CD14-positive monocyte (primary cell): ENCODE measurements at regions not wholly inside any gene's neighbourhood (a gene's known extent, or its start where the extent isn't known, plus 50 kb on each side); places are given as distances from the start of the nearest gene placed in this dataset.

Source experiments
- DNase-seq, 3 donors: peaks; one replicate each; pipeline ENCODE4 v3.0.0-alpha.2; 2011 to 2022
- H2AFZ ChIP-seq: 2 replicates; pipeline ENCODE4 v1.6.0; 2012; ENCODE audit warnings: mild to moderate bottlenecking, low read depth, low read length, inconsistent platforms; ENCODE audit not compliant: insufficient read depth, poor library complexity, severe bottlenecking
- H3K27ac ChIP-seq, 2 donors: 1 replicate in 1 of 2; 2 replicates in 1 of 2; pipeline ENCODE4 v1.5.1; 2012 to 2013; ENCODE audit warnings: low read length in 2 of 2, control low read depth in 1 of 2, inconsistent platforms in 1 of 2, low read depth in 1 of 2, mild to moderate bottlenecking in 1 of 2
- H3K27me3 ChIP-seq, 2 donors: one replicate each; pipeline versions ENCODE4 v1.6.0 to v1.6.1; 2011 to 2013; ENCODE audit warnings: low read length in 2 of 2; ENCODE audit not compliant: control insufficient read depth in 2 of 2, insufficient read depth in 2 of 2
- H3K36me3 ChIP-seq, 2 donors: replicated peaks in 1 of 2; 1 replicate in 1 of 2; 2 replicates in 1 of 2; pipeline versions ENCODE4 v1.5.1 to v1.6.1; 2012 to 2013; ENCODE audit warnings: low read length in 2 of 2, control low read depth in 1 of 2, inconsistent platforms in 1 of 2, mild to moderate bottlenecking in 1 of 2; ENCODE audit not compliant: insufficient read depth in 2 of 2, control insufficient read depth in 1 of 2
- H3K4me1 ChIP-seq, 2 donors: 1 replicate in 1 of 2; 2 replicates in 1 of 2; pipeline versions ENCODE4 v1.5.1 to v1.6.1; 2012 to 2013; ENCODE audit warnings: low read length in 2 of 2, control low read depth in 1 of 2, inconsistent platforms in 1 of 2, mild to moderate bottlenecking in 1 of 2, moderate library complexity in 1 of 2; ENCODE audit not compliant: insufficient read depth in 2 of 2, control insufficient read depth in 1 of 2
- H3K4me2 ChIP-seq: replicated peaks from 2 replicates; pipeline ENCODE3; 2012; ENCODE audit warnings: low read length, moderate library complexity, mild to moderate bottlenecking; ENCODE audit not compliant: poor library complexity, severe bottlenecking; ENCODE audit errors: extremely low read depth
- H3K4me3 ChIP-seq, 3 experiments: fragments of 200-600 bp in 1 of 3; sonication (generic) in 1 of 3; replicated peaks in 1 of 3; 1 replicate in 2 of 3; 2 replicates in 1 of 3; pipeline ENCODE4 v1.5.1; 2011 to 2013; ENCODE audit warnings: low read length in 3 of 3, mild to moderate bottlenecking in 3 of 3, control low read depth in 2 of 3, low read depth in 2 of 3, inconsistent platforms in 1 of 3, moderate library complexity in 1 of 3
- H3K79me2 ChIP-seq: 2 replicates; pipeline ENCODE4 v1.6.0; 2012; ENCODE audit warnings: mild to moderate bottlenecking, control low read depth, inconsistent platforms, low read length, moderate library complexity; ENCODE audit not compliant: insufficient read depth
- H3K9ac ChIP-seq: 2 replicates; pipeline ENCODE4 v1.6.0; 2017; ENCODE audit warnings: low read length, mild to moderate bottlenecking; ENCODE audit not compliant: insufficient read depth, poor library complexity, severe bottlenecking
- H3K9me3 ChIP-seq, 2 donors: replicated peaks in 1 of 2; 1 replicate in 1 of 2; 2 replicates in 1 of 2; pipeline versions ENCODE4 v1.5.1 to v1.6.1; 2012 to 2013; ENCODE audit warnings: low read length in 2 of 2, control low read depth in 1 of 2; ENCODE audit not compliant: control insufficient read depth in 1 of 2, insufficient read depth in 1 of 2
- H4K20me1 ChIP-seq: 2 replicates; pipeline ENCODE4 v1.6.0; 2012; ENCODE audit warnings: mild to moderate bottlenecking, low read length, control low read depth, moderate library complexity; ENCODE audit not compliant: insufficient read depth
- H3K27ac Mint-ChIP-seq, 7 donors: one replicate each; pipeline ENCODE4 v1.8.0; 2020; ENCODE audit warnings: mild to moderate bottlenecking in 7 of 7, mixed read lengths in 7 of 7, moderate library complexity in 6 of 7, inconsistent platforms in 2 of 7
- H3K27me3 Mint-ChIP-seq, 3 donors: one replicate each; pipeline ENCODE4 v1.8.0; 2021 to 2022; ENCODE audit warnings: low read depth in 3 of 3, mild to moderate bottlenecking in 3 of 3, mixed read lengths in 3 of 3, moderate library complexity in 3 of 3, inconsistent platforms in 1 of 3
- H3K36me3 Mint-ChIP-seq, 2 donors: one replicate each; pipeline ENCODE4 v1.8.0; 2020; ENCODE audit warnings: mixed read lengths in 2 of 2, inconsistent platforms in 1 of 2, mild to moderate bottlenecking in 1 of 2
- H3K4me1 Mint-ChIP-seq: one replicate; pipeline ENCODE4 v1.8.0; 2020; ENCODE audit warnings: mild to moderate bottlenecking, mixed read lengths
- H3K4me3 Mint-ChIP-seq, 2 donors: one replicate each; pipeline ENCODE4 v1.8.0; 2020; ENCODE audit warnings: mild to moderate bottlenecking in 2 of 2, mixed read lengths in 2 of 2, moderate library complexity in 1 of 2
- H3K9me3 Mint-ChIP-seq, 7 donors: one replicate each; pipeline ENCODE4 v1.8.0; 2020 to 2022; ENCODE audit warnings: mixed read lengths in 7 of 7, mild to moderate bottlenecking in 6 of 7, moderate library complexity in 6 of 7, inconsistent platforms in 2 of 7
- WGBS: methylation state at CpG from one replicate; pipeline ENCODE4 v1.1.5; 2013; ENCODE audit warnings: missing lambda C conversion rate; ENCODE audit not compliant: insufficient coverage; 5-methylcytosine and 5-hydroxymethylcytosine counted together
- intact Hi-C, 2 donors: fragments of 100-400 bp; cut with micrococcal nuclease; formaldehyde crosslinking; loops; one replicate each; pipeline versions ENCODE4 v1.15.0 to v1.15.1; 2023
- TF ChIP-seq, protein P1 (sequence below): fragments of 200-600 bp; IDR thresholded peaks from one replicate; pipeline ENCODE4 v1.8.0; 2022; ENCODE audit warnings: antibody characterized with exemption, mild to moderate bottlenecking

DNA sequence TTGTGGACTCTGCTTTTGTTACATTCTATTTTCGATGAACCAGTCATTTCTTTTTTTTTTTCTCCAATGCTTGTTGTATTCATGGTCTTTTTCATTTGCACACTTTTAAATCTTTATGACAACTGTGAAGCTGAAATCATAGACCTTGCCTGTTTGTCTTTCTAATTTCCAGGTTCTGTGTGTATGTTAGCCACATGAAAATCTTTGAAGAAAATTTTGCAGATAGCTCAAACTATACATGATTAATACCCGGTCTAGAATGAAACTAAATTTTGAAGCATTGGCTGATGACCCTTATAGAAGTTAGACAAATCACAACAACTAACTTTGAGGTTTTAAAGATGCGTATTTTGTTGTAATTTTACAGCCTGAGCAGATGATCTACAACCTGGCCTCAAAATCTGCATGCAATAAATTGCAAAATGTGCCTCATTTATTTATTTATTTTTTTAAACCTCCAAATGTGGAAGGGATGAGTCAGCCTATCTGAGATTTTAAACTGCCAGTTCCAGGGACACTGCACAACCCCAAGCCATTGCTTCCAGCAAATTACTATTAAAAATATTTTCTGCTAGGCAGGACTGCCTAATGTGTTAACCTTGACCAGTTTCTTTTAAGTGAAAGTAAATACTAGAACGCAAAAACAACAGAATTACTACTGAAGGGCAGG is 96.3 kb upstream of the NAV3 start:
- no peak for DNase-seq
- Histone ChIP-seq H4K20me1 (no peaks in the 10 kb centered on the region), H3K4me1 (no peaks in the 10 kb centered on the region), H3K4me2 (no peak overlapping the region), H3K4me3 (no peak overlapping the region), H3K27me3 (no peaks in the 10 kb centered on the region), H3K9ac (no peak overlapping the region), H3K9me3 (peaks cover 3 to 4% of the 10 kb centered on the region in 2 donors), H3K36me3 (no peaks in the 10 kb centered on the region), H3K27ac (no peak overlapping the region), H2AFZ (no peak overlapping the region), H3K79me2 (no peaks in the 10 kb centered on the region)
- Mint-ChIP-seq H3K4me1 (no peaks in the 10 kb centered on the region), H3K4me3 (no peak overlapping the region), H3K27ac (no peak overlapping the region), H3K36me3 (no peaks in the 10 kb centered on the region), H3K27me3 (peaks cover 0 to 3% (median 0%) of the 10 kb centered on the region in 3 donors), H3K9me3 (peaks cover 0 to 11% (median 1%) of the 10 kb centered on the region in 7 donors)
- intact Hi-C loops: no loop called here
- WGBS: no CpG with 5 or more reads among the region's 4 CpGs
- TF ChIP-seq, protein P1, sequence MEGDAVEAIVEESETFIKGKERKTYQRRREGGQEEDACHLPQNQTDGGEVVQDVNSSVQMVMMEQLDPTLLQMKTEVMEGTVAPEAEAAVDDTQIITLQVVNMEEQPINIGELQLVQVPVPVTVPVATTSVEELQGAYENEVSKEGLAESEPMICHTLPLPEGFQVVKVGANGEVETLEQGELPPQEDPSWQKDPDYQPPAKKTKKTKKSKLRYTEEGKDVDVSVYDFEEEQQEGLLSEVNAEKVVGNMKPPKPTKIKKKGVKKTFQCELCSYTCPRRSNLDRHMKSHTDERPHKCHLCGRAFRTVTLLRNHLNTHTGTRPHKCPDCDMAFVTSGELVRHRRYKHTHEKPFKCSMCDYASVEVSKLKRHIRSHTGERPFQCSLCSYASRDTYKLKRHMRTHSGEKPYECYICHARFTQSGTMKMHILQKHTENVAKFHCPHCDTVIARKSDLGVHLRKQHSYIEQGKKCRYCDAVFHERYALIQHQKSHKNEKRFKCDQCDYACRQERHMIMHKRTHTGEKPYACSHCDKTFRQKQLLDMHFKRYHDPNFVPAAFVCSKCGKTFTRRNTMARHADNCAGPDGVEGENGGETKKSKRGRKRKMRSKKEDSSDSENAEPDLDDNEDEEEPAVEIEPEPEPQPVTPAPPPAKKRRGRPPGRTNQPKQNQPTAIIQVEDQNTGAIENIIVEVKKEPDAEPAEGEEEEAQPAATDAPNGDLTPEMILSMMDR: no peak

DNA sequence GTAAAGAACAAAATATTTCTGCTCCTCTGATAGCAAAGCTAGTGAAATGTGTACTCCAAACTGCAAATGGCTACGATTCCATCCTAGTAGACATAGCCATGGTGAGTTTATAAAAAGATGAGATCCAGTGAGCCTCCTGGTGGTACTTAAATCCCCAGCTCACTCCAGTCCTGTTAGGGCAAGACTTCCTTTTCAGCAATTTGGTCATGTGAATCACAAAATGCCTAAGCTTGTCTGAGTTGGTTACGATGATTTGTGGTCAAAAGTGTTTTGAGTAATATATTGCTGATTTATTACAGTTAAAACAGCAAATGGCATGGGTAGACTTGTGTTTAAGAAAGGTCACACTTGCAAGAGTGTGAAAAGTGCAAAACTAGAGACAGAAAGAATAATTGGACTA is 102.7 kb upstream of the NAV3 start:
- Histone ChIP-seq H3K79me2 (no peaks in the 10 kb centered on the region), H3K36me3 (no peaks in the 10 kb centered on the region), H3K27me3 (no peaks in the 10 kb centered on the region), H3K4me3 (no peak overlapping the region), H2AFZ (no peak overlapping the region), H3K4me2 (no peak overlapping the region), H3K27ac (no peak overlapping the region), H3K9ac (no peak overlapping the region), H3K4me1 (no peaks in the 10 kb centered on the region), H4K20me1 (no peaks in the 10 kb centered on the region), H3K9me3 (no peaks in the 10 kb centered on the region)
- no peak overlapping the region for H3K27ac Mint-ChIP-seq
- intact Hi-C loops: no loop called here
- DNase-seq: no peak
- no peaks in the 10 kb centered on the region for H3K4me1 Mint-ChIP-seq
- H3K36me3 Mint-ChIP-seq: no peaks in the 10 kb centered on the region
- peaks cover 0 to 3% (median 0%) of the 10 kb centered on the region in 7 donors for H3K9me3 Mint-ChIP-seq
- no peak overlapping the region for H3K4me3 Mint-ChIP-seq
- no peaks in the 10 kb centered on the region for H3K27me3 Mint-ChIP-seq
- TF ChIP-seq, protein P1: no peak
- 67% methylated on average over 2 of the region's 2 CpGs for WGBS
